Mesenchymal stem cell (in vitro differentiated cells and primary cell): ENCODE measurements at regions not wholly inside any gene's neighbourhood (a gene's known extent, or its start where the extent isn't known, plus 50 kb on each side); places are given as distances from the start of the nearest gene placed in this dataset.

Experiments used
- DNase-seq: peaks from one replicate; pipeline ENCODE4 v3.0.0-alpha.2; 2013
- H2AFZ ChIP-seq: one replicate; pipeline ENCODE4 v1.6.1; 2013; ENCODE audit warnings: low read depth, mild to moderate bottlenecking, control low read depth, inconsistent platforms, low read length, moderate library complexity
- H2AK5ac ChIP-seq: 2 replicates; pipeline ENCODE4 v1.6.1; 2013; ENCODE audit warnings: low read length, moderate library complexity, mild to moderate bottlenecking, inconsistent platforms; ENCODE audit not compliant: severe bottlenecking
- H2BK120ac ChIP-seq: one replicate; pipeline ENCODE4 v1.6.1; 2013; ENCODE audit warnings: low read depth, mild to moderate bottlenecking, inconsistent platforms, low read length, moderate library complexity
- H2BK12ac ChIP-seq, 2 experiments: one replicate each; pipeline ENCODE4 v1.6.1; 2013; ENCODE audit warnings: inconsistent platforms in 2 of 2, low read length in 2 of 2, mild to moderate bottlenecking in 2 of 2, moderate library complexity in 2 of 2, control low read depth in 1 of 2
- H2BK15ac ChIP-seq: one replicate; pipeline ENCODE4 v1.6.1; 2013; ENCODE audit warnings: mild to moderate bottlenecking, low read depth, inconsistent platforms; ENCODE audit not compliant: poor library complexity, severe bottlenecking
- H2BK5ac ChIP-seq: 2 replicates; pipeline ENCODE4 v1.6.1; 2013; ENCODE audit warnings: low read depth, mild to moderate bottlenecking, low read length, control low read depth, inconsistent platforms; ENCODE audit not compliant: poor library complexity, severe bottlenecking
- H3K14ac ChIP-seq, 2 experiments: one replicate each; pipeline ENCODE4 v1.6.1; 2013; ENCODE audit warnings: inconsistent platforms in 2 of 2, low read length in 2 of 2, control low read depth in 1 of 2, mild to moderate bottlenecking in 1 of 2, moderate library complexity in 1 of 2
- H3K18ac ChIP-seq, 2 experiments: one replicate each; pipeline ENCODE4 v1.6.1; 2013; ENCODE audit warnings: inconsistent platforms in 2 of 2, low read length in 2 of 2, control low read depth in 1 of 2, low read depth in 1 of 2, mild to moderate bottlenecking in 1 of 2
- H3K23ac ChIP-seq, 2 experiments: one replicate each; pipeline ENCODE4 v1.6.1; 2013; ENCODE audit warnings: inconsistent platforms in 2 of 2, low read length in 2 of 2, mild to moderate bottlenecking in 2 of 2, moderate library complexity in 2 of 2, control low read depth in 1 of 2
- H3K27ac ChIP-seq: 2 replicates; pipeline ENCODE4 v1.5.1; 2013; ENCODE audit warnings: mild to moderate bottlenecking, moderate library complexity, low read length, control low read depth, inconsistent platforms; ENCODE audit not compliant: poor library complexity, severe bottlenecking
- H3K27me3 ChIP-seq, 2 experiments: 2 replicates each; pipeline versions ENCODE4 v1.6.1 to v1.7.0; 2013; ENCODE audit warnings: low read length in 2 of 2, mild to moderate bottlenecking in 2 of 2, moderate library complexity in 2 of 2, control low read depth in 1 of 2, inconsistent platforms in 1 of 2; ENCODE audit not compliant: control insufficient read depth in 1 of 2, insufficient read depth in 1 of 2
- H3K36me3 ChIP-seq, 2 experiments: 2 replicates each; pipeline versions ENCODE4 v1.6.1 to v1.7.0; 2013; ENCODE audit warnings: low read length in 2 of 2, control low read depth in 1 of 2, inconsistent platforms in 1 of 2, low read depth in 1 of 2, mild to moderate bottlenecking in 1 of 2; ENCODE audit not compliant: insufficient read depth in 2 of 2, control insufficient read depth in 1 of 2
- H3K4ac ChIP-seq, 2 experiments: one replicate each; pipeline ENCODE4 v1.6.1; 2013; ENCODE audit warnings: inconsistent platforms in 2 of 2, low read length in 2 of 2, mild to moderate bottlenecking in 2 of 2, moderate library complexity in 2 of 2, control low read depth in 1 of 2, low read depth in 1 of 2
- H3K4me1 ChIP-seq: 2 replicates; pipeline ENCODE4 v1.6.1; 2013; ENCODE audit warnings: low read depth, low read length, control low read depth; ENCODE audit not compliant: control insufficient read depth, insufficient read depth
- H3K4me2 ChIP-seq: 2 replicates; pipeline ENCODE4 v1.6.1; 2013; ENCODE audit warnings: low read length, mild to moderate bottlenecking, inconsistent platforms; ENCODE audit not compliant: poor library complexity, severe bottlenecking
- H3K4me3 ChIP-seq, 2 experiments: 2 replicates each; pipeline versions ENCODE4 v1.5.1 to v1.7.0; 2013; ENCODE audit warnings: low read length in 2 of 2, mild to moderate bottlenecking in 2 of 2, control low read depth in 1 of 2, low read depth in 1 of 2; ENCODE audit not compliant: insufficient read depth in 1 of 2
- H3K79me1 ChIP-seq: replicated peaks from 2 replicates; pipeline ENCODE4 v1.6.1; 2013; ENCODE audit warnings: mild to moderate bottlenecking, control low read depth, low read length, inconsistent platforms; ENCODE audit not compliant: poor library complexity, severe bottlenecking
- H3K9ac ChIP-seq: 2 replicates; pipeline ENCODE4 v1.7.0; 2013; ENCODE audit warnings: mild to moderate bottlenecking, low read length, moderate library complexity
- H3K9me3 ChIP-seq: 2 replicates; pipeline ENCODE4 v1.7.0; 2013; ENCODE audit warnings: mild to moderate bottlenecking, low read length; ENCODE audit not compliant: control insufficient read depth
- H4K8ac ChIP-seq: one replicate; pipeline ENCODE4 v1.6.1; 2013; ENCODE audit warnings: inconsistent platforms, mild to moderate bottlenecking, low read length, moderate library complexity
- H4K91ac ChIP-seq: one replicate; pipeline ENCODE4 v1.6.1; 2013; ENCODE audit warnings: mild to moderate bottlenecking, low read length, inconsistent platforms
- WGBS: methylation state at CpG from one replicate; pipeline ENCODE4 v1.1.7; 2013; ENCODE audit warnings: mixed read lengths; 5-methylcytosine and 5-hydroxymethylcytosine counted together

- no peak overlapping the region for H3K4me2 ChIP-seq
- DNase-seq, result no peak
- H2BK15ac ChIP-seq, result no peak overlapping the region
- no peaks in the 10 kb centered on the region for H3K36me3 ChIP-seq
- no peak overlapping the region for H4K8ac ChIP-seq
- no peak overlapping the region for H3K18ac ChIP-seq
- H3K23ac ChIP-seq, result no peak overlapping the region
- H2BK12ac ChIP-seq, result no peak overlapping the region
- no peaks in the 10 kb centered on the region for H3K27me3 ChIP-seq
- no peaks in the 10 kb centered on the region for H3K79me1 ChIP-seq
- H3K9ac ChIP-seq, result no peak overlapping the region
- H4K91ac ChIP-seq, result no peak overlapping the region
- H2BK5ac ChIP-seq, result no peak overlapping the region
- H3K27ac ChIP-seq, result no peak overlapping the region
- no peak overlapping the region for H3K4me3 ChIP-seq
- no peak overlapping the region for H3K14ac ChIP-seq
- no peak overlapping the region for H2AK5ac ChIP-seq
- H3K9me3 ChIP-seq, result no peaks in the 10 kb centered on the region
- no peak overlapping the region for H2BK120ac ChIP-seq
- no peaks in the 10 kb centered on the region for H3K4me1 ChIP-seq
- 95% methylated on average over 2 of the region's 2 CpGs for WGBS
- no peak overlapping the region for H3K4ac ChIP-seq
- H2AFZ ChIP-seq, result no peak overlapping the region
Observed at GRCh38 chr4:14575919-14576318, 426.4 kb upstream of the CPEB2 start.

- H2BK120ac ChIP-seq, result no peak overlapping the region
- H4K91ac ChIP-seq, result no peak overlapping the region
- no peak overlapping the region for H3K14ac ChIP-seq
- H3K4me1 ChIP-seq, result no peaks in the 10 kb centered on the region
- H2BK12ac ChIP-seq, result no peak overlapping the region
- no peak overlapping the region for H3K9ac ChIP-seq
- H2BK15ac ChIP-seq, result no peak overlapping the region
- no peak overlapping the region for H2BK5ac ChIP-seq
- H3K9me3 ChIP-seq, result no peaks in the 10 kb centered on the region
- no peak overlapping the region for H3K4ac ChIP-seq
- H3K79me1 ChIP-seq, result no peaks in the 10 kb centered on the region
- no peak overlapping the region for H3K18ac ChIP-seq
- H3K23ac ChIP-seq, result no peak overlapping the region
- no peak overlapping the region for H2AFZ ChIP-seq
- no peak overlapping the region for H3K4me2 ChIP-seq
- no peak overlapping the region for H3K4me3 ChIP-seq
- H3K27ac ChIP-seq, result no peak overlapping the region
- H2AK5ac ChIP-seq, result no peak overlapping the region
- H4K8ac ChIP-seq, result no peak overlapping the region
- no peak for DNase-seq
- no peaks in the 10 kb centered on the region for H3K27me3 ChIP-seq
- no peaks in the 10 kb centered on the region for H3K36me3 ChIP-seq
Observed at GRCh38 chr4:14580061-14580460, 422.2 kb upstream of the CPEB2 start.

GRCh38 chr4:14581741-14582140 is 420.5 kb upstream of the CPEB2 start:
- no peak overlapping the region for H2AK5ac ChIP-seq
- DNase-seq, result no peak
- no peak overlapping the region for H2BK12ac ChIP-seq
- no peak overlapping the region for H3K4me2 ChIP-seq
- no peak overlapping the region for H3K27ac ChIP-seq
- no peak overlapping the region for H3K23ac ChIP-seq
- H3K9ac ChIP-seq, result no peak overlapping the region
- no peaks in the 10 kb centered on the region for H3K27me3 ChIP-seq
- H2BK120ac ChIP-seq, result no peak overlapping the region
- no peak overlapping the region for H4K8ac ChIP-seq
- no peak overlapping the region for H4K91ac ChIP-seq
- H3K4me1 ChIP-seq, result no peaks in the 10 kb centered on the region
- no peak overlapping the region for H2BK15ac ChIP-seq
- H3K4me3 ChIP-seq, result no peak overlapping the region
- peak overlapping the region in 1 of 2 experiments; percentile 28 for H3K14ac ChIP-seq
- H2BK5ac ChIP-seq, result no peak overlapping the region
- no peak overlapping the region for H3K18ac ChIP-seq
- WGBS, result 20% methylated on average over 3 of the region's 3 CpGs
- no peaks in the 10 kb centered on the region for H3K9me3 ChIP-seq
- H2AFZ ChIP-seq, result peak overlapping the region; percentile 4
- no peaks in the 10 kb centered on the region for H3K79me1 ChIP-seq
- no peak overlapping the region for H3K4ac ChIP-seq
- no peaks in the 10 kb centered on the region for H3K36me3 ChIP-seq

DNA sequence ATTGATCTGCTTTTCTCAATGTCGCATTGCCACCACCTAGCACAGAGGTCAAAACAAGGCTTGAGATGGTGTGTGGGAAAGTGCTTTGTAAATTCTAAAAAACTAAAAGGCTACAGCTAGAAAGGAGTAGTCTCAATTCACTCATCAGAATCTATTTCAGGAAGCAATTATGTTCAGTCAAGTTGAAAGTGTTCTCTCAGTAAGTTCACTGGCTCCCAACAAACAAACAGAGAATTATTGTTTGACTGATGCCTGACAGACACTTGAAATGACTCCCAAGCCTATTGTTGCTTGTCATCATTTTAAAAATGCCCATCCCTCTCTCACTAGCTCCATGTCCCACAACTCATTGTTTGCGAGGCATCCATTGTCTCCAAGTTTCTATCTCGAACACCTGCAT is 419.6 kb upstream of the CPEB2 start:
- 83% methylated on average over 1 of the region's 3 CpGs for WGBS
- no peak overlapping the region for H3K18ac ChIP-seq

More for the DNA sequence above, 419.6 kb upstream of the CPEB2 start:
- H3K14ac ChIP-seq, result no peak overlapping the region
- DNase-seq, result no peak
- H3K4me2 ChIP-seq, result no peak overlapping the region
- H2BK12ac ChIP-seq, result no peak overlapping the region
- H3K23ac ChIP-seq, result no peak overlapping the region
- no peaks in the 10 kb centered on the region for H3K4me1 ChIP-seq
- no peaks in the 10 kb centered on the region for H3K36me3 ChIP-seq
- H3K4me3 ChIP-seq, result no peak overlapping the region
- no peaks in the 10 kb centered on the region for H3K27me3 ChIP-seq
- H2BK15ac ChIP-seq, result no peak overlapping the region
- no peak overlapping the region for H4K8ac ChIP-seq
- H2BK120ac ChIP-seq, result no peak overlapping the region
- no peak overlapping the region for H3K9ac ChIP-seq
- H2BK5ac ChIP-seq, result no peak overlapping the region
- H3K79me1 ChIP-seq, result no peaks in the 10 kb centered on the region
- no peak overlapping the region for H3K4ac ChIP-seq
- no peak overlapping the region for H4K91ac ChIP-seq
- no peak overlapping the region for H2AFZ ChIP-seq
- no peak overlapping the region for H3K27ac ChIP-seq
- no peaks in the 10 kb centered on the region for H3K9me3 ChIP-seq
- no peak overlapping the region for H2AK5ac ChIP-seq
